Colon (tissue), 2 donors: ENCODE measurements at regions not wholly inside any gene's neighbourhood (a gene's known extent, or its start where the extent isn't known, plus 50 kb on each side); places are given as distances from the start of the nearest gene placed in this dataset.
"Not testable (repeated sequence)": the region's sequence is repeated elsewhere in the genome, so short reads cannot be mapped to it uniquely, and the experiment has no call there.

ENCODE experiments used
- FAIRE-seq: peaks from 2 replicates; lab custom pipeline; 2012; peaks lifted over from hg19 to GRCh38; lab: Jason Lieb, UNC
- donor health status: control.
- donor health status: control.

GRCh38 chr7:45268013-45268412 lies 110.4 kb downstream of the RAMP3 start:
- no peak for FAIRE-seq

DNA sequence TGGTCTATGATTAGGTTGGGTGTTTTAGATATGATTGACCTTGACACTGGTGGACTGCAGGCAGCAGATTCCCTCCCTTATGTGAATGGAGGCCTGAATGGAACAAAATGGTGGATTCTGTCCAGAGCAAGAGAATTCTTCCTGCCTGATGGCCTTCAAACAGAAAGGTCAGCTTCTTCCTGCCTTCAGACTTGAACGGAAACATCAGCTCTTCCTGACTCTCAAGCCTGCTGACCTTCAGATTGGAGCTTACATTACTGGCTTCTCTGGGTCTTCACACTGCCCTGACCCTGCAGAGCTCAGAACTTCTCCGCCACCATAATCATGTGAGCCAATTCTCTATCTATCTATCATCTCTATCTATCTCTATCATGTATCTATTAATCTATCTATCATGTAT lies 111.6 kb downstream of the RAMP3 start:
- FAIRE-seq = no peak

- FAIRE-seq = no peak
These were observed 121.3 kb downstream of the RAMP3 start for GRCh38 chr7:45278763-45279398.

DNA sequence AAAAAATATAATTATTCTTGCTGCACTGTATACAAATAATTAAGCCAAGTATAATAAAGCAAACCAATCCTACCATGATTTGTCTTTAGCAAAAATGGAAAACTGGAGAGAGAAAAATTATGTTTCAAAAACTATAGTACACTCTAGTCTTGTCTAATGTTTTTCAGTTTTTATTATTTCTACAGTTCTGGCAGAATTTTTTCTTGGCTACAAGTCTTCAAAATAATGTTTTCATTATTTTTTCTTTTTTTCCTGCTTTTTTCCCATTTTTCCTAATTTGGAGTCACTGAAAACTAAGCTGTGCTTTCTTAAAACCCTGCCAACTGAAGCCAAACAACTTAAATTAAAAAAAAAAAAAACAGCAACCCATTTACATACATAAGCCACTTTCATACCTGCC lies 132.0 kb downstream of the RAMP3 start:
- FAIRE-seq = not testable (repeated sequence)

DNA sequence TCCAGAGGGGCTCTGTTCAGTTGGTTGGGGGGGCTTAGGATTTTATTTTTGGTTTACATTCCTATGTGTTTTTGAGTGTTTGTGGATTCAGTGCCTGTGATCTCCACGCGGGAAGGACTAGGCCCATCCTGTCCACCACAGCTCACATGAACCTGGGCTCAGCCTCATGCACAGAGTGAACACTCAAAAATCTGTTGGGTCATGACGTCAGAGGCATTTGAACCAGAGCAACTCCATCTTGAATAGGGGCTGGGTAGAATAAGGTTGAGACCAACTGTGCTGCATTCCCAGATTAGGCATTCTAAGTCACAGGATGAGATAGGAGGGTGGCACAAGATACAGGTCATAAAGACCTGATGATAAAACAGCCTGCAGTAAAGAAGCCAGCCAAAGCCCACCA lies 133.3 kb downstream of the RAMP3 start:
- no peak for FAIRE-seq

DNA sequence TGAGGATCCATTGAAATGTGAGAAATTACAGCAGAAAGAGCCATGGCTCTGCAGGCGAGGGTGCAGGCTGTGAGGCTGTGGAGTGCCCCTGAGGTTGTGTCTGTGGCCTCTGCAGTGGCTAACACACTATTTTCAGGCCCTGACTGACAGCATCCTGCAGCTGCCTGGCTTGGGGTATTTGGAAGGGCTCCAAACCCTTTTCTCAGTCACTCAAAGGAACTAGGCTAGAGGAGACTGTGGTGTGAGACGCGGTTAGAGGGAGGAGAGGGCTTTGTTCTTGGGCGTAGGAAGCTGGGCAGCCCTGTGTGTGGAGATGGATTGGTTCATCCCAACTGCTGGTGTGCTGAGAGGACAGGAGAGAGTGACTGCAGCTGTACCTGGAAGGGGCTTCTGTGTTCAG lies 134.9 kb downstream of the RAMP3 start:
- FAIRE-seq = no peak

GRCh38 chr7:45293295-45293942 lies 135.8 kb downstream of the RAMP3 start:
- no peak for FAIRE-seq

- FAIRE-seq = no peak
These were observed 137.0 kb downstream of the RAMP3 start for GRCh38 chr7:45294559-45294958.

- no peak for FAIRE-seq
These were observed 137.6 kb downstream of the RAMP3 start for GRCh38 chr7:45295222-45295621.

DNA sequence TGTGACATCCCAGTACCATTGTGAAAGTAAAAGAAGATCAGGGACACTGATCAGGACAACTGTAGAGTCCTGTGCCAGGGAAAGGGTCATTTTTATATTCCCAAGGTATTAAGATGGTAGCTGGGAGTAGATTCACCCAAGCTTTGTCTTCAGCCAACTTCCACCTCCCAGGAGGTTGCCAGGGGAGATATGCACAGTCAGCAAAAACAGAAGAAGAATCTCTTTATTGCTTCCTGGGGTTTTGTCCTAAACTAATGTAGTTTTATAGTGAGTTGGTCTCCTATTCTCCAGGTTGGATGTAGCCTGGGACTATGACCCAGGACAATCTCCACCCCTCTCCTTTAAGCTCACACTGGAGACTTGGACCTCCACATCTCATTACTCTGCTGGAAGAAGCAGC lies 139.2 kb downstream of the RAMP3 start:
- no peak for FAIRE-seq

- no peak for FAIRE-seq
These were observed 149.2 kb downstream of the RAMP3 start for GRCh38 chr7:45306752-45307305.

DNA sequence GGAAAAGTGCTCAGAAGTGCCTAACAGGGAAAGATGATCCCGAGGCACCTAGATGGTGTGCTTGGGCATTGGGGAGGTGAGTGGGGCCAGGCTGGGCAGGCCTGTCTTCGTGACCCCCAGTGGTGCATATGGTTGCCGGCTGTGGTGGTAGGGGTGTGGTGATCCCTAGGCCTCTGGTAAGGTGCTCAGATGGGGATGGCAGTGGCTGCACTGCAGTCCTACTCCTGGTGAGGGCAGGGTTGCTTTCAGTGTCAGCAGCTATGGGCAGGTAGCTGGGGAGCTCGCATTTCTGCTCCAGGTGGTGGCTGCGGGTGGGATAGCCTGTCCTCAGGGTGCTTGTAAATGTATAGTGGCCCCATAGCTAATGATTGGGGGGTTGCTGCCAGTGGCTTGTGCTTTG lies 154.0 kb downstream of the RAMP3 start:
- FAIRE-seq = no peak

DNA sequence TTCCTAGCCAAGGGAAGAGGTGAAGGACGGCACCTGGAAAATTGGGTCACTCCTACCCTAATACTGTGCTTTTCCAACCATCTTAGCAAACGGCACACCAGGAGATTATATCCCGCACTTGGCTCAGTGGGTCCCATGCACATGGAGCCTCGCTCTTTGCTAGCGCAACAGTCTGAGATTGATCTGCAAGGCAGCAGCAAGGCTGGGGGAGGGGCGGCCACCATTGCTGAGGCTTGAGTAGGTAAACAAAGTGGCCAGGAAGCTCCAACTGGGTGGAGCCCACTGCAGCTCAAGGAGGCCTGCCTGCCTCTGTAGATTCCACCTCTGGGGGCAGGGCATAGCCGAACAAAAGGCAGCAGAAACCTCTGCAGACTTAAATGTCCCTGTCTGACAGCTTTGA lies 157.9 kb downstream of the RAMP3 start:
- FAIRE-seq = not testable (repeated sequence)

DNA sequence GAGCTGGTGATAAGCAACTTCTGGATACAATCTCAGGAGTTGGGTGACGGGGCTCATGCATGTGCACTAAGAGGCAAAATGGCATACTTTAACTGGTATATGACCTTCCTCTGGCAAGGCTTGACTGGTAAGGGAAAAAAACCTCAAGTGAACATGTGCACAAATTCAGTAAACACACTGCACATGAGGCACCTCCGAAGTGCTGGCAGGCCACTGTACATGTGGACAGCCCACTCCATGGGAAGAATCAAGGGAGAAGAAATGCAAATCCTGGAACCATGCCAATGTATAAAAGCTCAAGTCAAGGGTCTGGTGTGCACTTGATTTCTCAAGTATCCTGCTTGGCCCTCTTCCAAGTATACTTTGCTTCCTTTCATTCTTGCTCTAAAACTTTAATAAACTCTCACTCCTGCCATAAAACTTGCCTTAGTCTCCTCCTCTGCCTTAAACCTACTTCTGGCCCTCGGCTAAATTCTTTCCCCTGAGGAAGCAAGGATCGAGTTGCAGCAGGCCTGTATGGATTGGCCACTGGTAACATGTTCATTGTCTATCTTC lies 167.2 kb downstream of the RAMP3 start:
- FAIRE-seq = no peak

DNA sequence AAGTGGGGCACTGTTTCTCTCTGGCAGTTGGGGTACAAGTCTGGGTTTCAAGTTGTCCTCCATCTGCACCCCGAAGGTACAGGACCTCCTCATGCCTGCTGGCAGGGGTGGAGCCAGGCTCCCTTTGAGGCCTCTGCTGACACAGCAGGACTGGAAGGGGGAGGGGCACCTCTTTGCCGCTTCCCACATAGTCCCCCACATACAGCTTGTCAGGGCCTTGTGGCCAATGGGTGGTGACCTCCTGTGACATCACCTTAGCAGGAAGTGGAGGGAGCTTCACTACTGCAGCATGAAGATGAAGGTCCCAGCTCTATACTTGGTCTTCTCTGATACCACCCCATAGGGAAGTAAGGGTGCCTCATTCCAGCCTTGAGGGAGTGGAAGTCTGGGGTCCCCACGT lies 167.8 kb downstream of the RAMP3 start:
- no peak for FAIRE-seq

DNA sequence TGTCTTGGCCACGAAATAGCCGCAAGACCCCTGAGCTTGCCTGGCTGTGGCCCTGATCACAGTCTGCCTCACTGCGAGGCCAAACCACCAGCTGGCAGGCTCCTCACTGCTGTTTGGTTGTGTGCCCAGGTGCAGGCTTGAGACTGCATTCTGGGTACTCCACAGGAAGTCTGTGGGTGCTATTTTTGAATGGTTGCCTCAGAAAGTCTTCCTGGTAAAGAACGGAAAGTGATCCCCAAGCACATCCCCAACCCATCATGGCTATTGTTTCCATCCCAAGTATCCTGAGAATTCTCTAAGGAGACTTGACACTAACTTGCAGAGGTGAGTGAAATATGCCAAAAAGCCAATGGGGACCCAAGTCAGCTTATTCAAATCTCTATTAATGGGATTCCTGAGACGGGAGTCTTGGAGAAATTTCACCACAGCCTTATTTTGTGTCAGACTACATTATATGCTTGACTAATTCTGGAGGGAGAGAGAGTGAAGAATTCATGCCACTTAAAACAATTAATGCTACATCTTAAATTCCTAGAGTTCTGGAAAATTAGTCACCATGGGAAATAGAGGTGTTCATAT lies 170.9 kb downstream of the RAMP3 start:
- FAIRE-seq = no peak

- no peak for FAIRE-seq
These were observed 174.0 kb downstream of the RAMP3 start for GRCh38 chr7:45331563-45331962.

- not testable (repeated sequence) for FAIRE-seq
These were observed 177.4 kb downstream of the RAMP3 start for GRCh38 chr7:45335024-45335423.

DNA sequence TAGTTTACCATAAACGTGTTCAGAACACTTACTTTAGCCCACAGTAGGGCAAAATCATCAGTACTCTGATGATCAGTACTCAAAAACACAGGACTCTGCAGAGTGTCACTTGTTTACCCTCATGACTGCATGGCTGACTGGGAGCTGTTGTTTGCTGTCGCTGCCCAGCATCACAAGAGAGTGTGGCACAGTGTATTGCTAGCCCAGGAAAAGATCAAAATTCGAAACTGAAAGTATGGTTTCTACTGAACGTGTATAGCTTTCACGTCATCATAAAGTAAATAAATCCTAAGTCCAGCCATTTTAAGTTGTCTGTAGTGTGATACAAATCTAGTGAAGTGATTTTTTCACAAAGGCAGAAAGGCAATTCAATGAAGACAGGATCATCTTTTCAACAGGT lies 184.6 kb downstream of the RAMP3 start:
- no peak for FAIRE-seq

DNA sequence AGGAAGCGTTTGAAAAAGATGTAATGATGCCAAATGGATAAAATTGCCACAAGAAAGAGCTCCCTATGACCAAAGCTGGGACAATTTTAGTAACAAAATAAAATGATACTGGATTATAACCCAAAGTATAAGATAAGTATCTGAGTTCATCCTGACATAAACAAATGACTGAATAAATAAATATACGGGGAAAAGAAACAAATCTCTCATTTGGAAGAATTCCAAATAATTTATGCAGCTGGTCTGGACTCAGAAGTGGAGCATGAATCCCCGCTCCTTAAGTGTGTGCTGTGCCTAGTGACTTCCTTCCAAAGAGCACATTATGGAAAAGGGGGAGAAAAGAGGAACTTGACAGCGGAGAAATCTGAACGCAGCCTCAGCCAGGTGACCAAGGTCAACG lies 186.2 kb downstream of the RAMP3 start:
- FAIRE-seq = no peak

DNA sequence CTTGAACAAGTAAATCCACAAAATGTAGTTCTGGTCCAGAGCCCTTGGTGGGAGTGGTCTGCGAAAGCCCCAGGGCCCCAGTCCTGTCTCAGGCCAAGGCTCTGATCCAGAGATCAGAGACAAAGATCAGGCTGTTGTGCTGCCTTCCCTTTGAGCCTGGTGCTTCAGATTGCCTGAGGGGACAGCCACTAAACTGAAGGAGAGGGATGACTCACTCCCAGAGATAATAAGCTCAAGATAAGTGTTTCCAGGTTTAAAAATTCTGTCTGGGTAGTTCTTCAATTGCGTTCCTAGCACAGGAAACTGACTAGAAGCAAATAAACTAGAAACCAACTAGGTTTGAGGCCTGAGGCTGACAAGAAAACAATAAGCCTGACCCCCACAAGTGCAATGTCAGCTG lies 190.2 kb downstream of the RAMP3 start:
- FAIRE-seq = no peak

DNA sequence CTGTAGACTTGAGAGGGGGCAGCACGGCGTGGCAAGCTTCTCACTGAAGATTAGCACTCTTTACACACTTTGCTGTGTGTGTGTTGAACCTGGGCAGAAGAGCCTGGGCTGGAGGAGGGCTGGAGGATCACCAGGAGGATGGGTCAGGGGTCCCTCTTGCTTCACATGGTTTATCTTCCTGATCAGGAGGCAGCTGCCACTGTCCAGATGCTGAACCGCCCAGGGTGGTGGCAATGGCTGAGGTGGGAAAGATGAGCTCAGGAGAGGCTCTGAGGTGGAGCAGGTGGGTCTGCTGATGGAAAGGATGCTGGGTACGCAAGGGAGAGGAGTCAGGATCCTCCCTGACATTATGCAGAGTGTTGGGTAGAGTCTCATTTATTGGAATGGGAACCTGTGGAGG lies 191.5 kb downstream of the RAMP3 start:
- no peak for FAIRE-seq

DNA sequence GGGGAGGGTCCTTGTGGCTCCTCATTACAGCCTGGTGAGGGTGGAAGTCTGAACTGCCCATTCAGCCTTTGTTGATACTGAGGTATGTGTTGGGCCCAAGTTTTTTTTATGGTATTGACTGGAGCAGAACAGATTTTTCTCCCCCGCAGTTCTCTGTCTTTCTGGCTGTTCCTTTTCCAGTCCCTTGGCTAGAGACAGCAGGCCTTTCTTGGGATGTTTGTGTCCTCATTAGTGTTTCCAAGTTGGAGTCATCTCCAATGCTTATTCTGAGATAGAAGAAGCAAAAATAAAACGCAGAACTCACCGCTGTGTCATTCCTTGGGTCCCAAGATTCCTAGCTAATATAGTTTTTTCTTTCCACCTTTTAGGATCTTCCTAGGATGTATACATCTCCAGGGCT lies 193.3 kb downstream of the RAMP3 start:
- FAIRE-seq = no peak
